Esophagus muscularis mucosa (tissue), 3 donors: ENCODE measurements at regions not wholly inside any gene's neighbourhood (a gene's known extent, or its start where the extent isn't known, plus 50 kb on each side); places are given as distances from the start of the nearest gene placed in this dataset.

Source experiments
- POLR2AphosphoS5 ChIP-seq, 2 donors: sonication (generic); formaldehyde crosslinking; IDR thresholded peaks; one replicate each; pipeline ENCODE4 v1.6.1; 2017; ENCODE audit warnings: antibody characterized with exemption in 2 of 2
- TF ChIP-seq, protein P1 (sequence below), 3 experiments: fragments of 200-600 bp in 2 of 3; fragments of 450-650 bp in 1 of 3; sonication (generic) in 2 of 3; IDR thresholded peaks; one replicate each; pipeline ENCODE4 v1.5.1; 2017 to 2019; ENCODE audit warnings: antibody characterized with exemption in 3 of 3, mild to moderate bottlenecking in 2 of 3, moderate library complexity in 1 of 3

- TF ChIP-seq, protein P1, sequence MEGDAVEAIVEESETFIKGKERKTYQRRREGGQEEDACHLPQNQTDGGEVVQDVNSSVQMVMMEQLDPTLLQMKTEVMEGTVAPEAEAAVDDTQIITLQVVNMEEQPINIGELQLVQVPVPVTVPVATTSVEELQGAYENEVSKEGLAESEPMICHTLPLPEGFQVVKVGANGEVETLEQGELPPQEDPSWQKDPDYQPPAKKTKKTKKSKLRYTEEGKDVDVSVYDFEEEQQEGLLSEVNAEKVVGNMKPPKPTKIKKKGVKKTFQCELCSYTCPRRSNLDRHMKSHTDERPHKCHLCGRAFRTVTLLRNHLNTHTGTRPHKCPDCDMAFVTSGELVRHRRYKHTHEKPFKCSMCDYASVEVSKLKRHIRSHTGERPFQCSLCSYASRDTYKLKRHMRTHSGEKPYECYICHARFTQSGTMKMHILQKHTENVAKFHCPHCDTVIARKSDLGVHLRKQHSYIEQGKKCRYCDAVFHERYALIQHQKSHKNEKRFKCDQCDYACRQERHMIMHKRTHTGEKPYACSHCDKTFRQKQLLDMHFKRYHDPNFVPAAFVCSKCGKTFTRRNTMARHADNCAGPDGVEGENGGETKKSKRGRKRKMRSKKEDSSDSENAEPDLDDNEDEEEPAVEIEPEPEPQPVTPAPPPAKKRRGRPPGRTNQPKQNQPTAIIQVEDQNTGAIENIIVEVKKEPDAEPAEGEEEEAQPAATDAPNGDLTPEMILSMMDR (IDR thresholded peaks at IDR 0.05): no peak
- no peak for TF ChIP-seq POLR2AphosphoS5 (IDR thresholded peaks at IDR 0.05)
Observed at GRCh38 chr11:38723361-38723760, 2125.3 kb upstream of the RAG2 start.
